Stimulated activated CD4-positive, alpha-beta T cell treated with anti-CD3 and anti-CD28 coated beads, Interleukin-1b, Interleukin-23, amount 100 ng/mL, for 24 hours (primary cell): ENCODE measurements at regions not wholly inside any gene's neighbourhood (a gene's known extent, or its start where the extent isn't known, plus 50 kb on each side); places are given as distances from the start of the nearest gene placed in this dataset.
A peak's percentile ranks its signal among the peaks of the same experiment; 100 is the strongest.
"Not testable (repeated sequence)": the region's sequence is repeated elsewhere in the genome, so short reads cannot be mapped to it uniquely, and the experiment has no call there.

Experiments
- DNase-seq, 4 experiments: peaks; one replicate each; pipeline ENCODE4 v3.0.0-alpha.2; 2020; ENCODE audit warnings: low read depth in 4 of 4, low spot score in 1 of 4

DNA sequence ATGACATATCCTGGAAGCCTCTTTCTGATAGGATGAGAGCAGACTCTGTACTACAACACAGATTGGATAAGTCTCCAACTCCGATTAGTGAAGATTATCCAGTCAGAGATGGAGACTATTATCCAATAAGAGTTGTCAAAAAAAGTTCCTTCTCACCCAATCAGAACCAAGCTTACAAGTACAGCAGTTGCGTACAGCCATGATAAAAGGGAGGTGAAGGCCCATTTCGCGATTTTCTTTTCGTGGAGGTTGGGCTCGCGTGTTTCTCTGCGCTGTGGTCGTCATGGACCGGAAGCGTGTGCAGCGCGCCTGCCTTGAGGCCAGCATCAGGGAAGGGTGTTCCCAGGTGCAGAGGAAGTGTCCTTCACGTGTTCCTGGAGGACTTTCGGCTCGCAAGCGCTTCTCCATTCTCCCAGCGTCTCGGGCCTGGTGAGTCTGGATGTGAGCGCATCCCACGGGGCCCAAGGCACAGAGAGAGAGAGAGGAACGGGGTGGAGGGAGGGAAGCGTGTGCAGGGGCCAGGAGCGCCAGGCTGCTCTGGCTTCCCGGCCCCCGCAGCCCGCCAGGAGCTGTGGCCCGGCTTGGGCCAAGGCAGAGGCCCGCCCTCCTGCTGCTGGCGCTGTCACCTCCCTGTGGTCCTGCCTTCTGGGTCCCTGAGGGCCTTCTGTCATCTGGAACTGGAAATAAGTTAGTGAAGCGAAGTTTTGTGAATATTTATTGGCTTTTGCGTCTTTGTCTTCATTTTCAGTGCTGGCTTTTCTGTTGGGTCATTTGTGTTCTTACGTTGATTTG is 53.9 kb downstream of the CDRT15L2 start:
- DNase-seq = not testable (repeated sequence)

DNA sequence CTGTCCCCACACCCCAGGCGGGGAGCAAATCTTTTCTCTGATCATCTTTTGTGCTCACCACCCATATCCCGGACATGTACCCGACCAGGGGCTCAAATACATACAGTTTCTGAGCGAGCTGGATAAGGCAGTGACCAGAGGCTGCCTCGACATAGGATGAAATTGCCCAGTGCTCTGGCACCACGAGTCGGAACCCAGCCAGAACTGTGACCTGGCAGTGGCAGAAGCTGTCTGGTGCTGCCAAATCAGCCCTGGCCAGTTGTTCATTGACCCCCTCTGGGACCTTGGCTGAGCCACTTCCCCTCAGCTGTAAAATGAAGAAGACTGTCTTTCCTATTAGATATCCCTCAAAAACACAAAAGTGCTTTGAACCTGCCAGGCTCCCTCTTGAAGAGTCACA is 60.6 kb downstream of the CDRT15L2 start:
- not testable (repeated sequence) for DNase-seq

DNA sequence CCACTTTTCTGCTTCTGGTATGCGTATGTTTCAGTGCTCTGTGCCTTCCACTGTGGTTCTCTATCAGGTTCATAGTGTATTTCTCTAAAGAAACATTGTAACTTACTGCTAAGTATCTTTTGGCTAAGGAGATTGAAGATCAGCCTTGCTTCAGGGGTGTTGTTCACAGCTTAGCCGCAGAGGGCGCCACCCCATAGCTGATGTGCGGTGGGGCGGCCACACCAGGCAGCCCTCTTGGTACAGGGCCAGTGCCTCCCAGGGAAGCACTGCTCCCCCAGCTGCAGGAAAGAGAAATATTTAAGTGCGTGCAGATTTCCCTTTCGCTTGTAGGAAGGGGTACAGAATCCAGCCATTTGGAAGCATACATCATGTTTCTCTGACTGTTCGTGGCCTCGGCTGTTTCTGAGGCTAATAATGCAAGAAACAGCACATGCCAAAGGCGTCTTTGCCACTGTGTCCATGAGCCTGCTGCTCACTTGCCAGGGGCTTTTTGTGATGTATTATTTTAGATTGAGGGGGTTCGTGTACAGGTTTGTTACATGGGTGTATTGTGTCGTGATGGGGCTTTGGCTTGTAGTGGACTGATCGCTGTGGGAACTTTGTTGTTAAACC is 67.2 kb downstream of the CDRT15L2 start:
- DNase-seq = not testable (repeated sequence)

DNA sequence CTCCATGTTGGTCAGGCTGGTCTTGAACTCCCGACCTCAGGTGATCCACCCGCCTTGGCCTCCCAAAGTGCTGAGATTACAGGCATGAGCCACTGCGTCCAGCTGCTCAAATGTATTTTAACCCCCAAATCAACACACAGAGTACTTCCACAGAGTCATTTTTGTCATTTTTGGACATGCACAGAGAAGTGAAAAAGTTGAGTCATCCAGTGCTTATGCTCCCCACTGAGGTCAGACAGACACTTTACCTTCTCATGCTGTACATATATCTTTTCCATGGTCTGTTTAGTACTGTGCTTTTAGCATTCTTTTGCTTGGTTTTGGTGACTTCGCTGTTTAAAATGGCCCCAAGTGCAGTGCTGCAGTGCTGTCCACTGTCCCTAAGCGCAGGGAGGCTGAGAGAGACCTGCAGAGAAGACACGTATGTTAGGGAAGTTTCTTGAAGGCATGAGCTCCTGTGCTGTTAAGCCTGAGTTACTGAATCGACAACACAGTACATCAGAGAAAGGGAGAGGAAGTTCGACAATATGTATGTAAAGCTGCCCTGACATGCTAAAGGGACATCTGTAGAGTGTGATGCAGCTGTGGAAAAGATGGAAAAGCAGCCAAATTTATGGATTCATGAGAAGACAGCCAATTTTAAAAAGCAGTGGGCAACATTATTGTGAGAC is 69.7 kb downstream of the CDRT15L2 start:
- DNase-seq = not testable (repeated sequence)

DNA sequence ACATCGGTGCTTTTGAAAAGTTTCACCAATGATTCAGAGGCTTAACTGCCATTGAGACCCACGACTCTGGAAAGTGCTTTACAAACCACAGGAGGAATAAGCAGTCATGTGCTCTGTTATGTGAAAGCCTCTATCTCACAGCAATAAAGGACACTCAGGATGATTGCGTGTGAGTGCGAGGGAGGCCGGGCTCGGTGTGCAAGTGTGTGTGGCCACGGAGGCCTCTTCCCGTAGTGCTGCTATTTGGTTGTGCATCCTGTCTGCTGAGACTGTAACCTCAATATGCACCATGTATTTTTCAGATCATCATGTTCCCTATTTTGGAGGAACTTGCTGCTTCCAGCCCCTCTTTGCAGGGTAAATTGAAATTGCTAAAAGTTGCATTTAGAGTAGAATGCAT is 71.5 kb downstream of the CDRT15L2 start:
- DNase-seq = not testable (repeated sequence)

DNA sequence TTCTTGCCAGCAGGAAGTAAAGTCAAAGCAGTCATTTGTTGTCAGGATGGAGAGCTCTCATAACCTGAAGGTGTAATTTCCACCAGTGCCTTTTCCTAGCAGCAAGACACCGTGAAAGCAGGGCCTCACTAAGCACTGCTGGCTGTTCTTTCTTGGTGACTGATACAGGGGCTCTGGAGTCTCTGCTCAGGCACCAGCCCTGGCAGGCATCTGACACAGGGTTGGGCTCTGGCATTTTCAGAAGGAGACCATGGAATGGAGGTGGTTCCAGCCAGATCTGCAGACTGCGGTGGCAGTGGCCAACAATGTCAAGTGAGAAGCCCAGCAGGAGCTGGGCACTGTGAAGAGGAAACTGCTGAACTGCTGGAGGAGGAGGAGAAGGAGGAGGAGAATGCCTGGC is 72.2 kb downstream of the CDRT15L2 start:
- not testable (repeated sequence) for DNase-seq

DNA sequence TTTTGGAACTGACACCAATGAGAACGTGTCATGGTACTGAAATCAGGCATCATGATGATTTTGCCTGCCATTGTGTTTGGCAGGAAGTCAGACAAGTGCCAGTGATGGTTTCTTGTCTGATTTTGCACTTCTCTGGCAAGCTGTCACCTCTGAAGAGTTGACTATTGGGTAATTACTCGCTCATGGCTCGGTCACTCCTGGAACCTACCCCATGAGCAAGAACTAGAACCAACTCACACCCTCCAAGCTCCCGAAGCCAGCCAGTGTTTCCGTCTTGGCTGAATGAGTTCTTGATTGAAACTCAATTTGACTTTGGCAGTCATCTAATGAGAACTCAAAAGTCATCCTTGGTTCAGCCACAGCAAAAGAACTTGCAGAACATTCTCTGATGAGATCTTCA is 73.9 kb downstream of the CDRT15L2 start:
- not testable (repeated sequence) for DNase-seq

DNA sequence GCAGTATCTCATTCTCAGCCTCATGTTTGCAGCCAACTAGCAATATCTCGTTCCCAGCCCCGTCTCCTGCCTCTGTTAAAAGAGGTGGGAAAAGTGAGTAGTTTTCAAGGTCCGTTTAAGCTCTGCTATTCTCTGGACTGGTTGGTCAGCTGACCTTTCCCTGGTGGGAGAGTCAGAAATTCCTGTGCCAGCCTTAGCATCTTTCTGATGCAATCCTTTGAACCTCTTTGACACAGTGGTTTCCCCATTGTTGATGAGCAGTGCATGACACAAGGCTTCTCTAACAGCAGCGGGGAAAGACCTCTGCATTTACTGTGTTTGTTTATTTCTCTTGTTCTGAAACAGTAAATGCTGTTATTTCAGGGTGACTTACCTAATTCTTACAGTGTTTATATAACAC is 74.6 kb downstream of the CDRT15L2 start:
- not testable (repeated sequence) for DNase-seq

DNA sequence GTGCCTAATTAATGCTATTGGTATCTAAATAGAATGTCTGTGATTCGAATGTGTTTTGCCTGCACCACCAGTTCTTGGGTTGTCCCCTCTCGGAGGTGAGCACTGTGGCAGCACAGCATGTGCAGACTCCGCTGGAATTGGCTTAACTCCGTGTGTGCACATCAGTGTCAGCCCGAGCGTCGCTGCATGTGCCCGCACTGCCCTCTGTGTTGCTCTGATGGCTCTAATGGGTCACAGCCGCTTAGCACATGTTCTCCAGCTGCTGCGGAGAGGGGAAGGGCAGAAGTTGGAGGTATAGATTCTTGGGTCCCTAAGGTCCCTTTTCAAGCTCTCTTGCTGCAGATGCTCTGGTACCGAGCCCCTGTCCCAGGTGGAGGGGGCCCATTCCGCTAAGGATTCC is 75.1 kb downstream of the CDRT15L2 start:
- not testable (repeated sequence) for DNase-seq

DNA sequence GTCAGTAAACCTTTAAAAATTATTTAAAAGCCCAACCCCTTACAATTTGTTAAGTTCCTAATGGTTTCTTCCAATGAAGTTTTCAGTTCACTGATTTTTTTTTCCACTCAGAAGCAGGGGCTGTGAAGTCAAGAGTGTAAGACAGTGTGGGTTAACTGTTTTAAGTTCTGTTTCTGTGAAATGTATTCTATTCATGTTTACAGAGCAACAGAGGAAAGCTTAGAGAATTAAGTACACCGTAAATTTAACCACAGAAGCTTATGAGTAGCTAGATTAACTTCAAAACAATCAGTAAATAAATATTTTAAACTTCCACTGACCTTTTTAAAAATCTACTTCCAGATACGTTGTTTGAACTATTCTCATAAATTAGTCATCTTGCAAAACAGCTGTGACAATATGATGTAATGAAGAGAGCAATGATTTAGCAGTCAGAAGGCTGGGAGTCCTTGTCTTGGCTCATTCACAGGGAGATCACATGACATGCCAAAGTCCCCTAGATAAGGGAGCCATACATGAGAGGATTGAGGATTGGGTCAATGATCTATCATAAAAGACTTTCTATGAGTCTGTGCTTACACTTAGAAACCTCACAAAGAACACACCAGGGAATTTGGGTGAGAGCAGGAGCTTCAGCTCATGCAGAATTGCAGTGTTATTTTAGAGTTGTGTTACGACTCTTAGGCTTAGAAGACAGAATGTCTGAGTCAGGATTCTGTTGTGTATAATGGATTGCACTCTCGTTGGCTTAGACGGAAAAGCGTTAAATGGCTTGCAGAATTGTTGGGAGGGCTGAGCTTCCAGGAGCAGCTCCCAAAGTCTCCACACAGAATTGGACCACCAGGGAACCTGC is 85.8 kb downstream of the CDRT15L2 start:
- DNase-seq = not testable (repeated sequence)

DNA sequence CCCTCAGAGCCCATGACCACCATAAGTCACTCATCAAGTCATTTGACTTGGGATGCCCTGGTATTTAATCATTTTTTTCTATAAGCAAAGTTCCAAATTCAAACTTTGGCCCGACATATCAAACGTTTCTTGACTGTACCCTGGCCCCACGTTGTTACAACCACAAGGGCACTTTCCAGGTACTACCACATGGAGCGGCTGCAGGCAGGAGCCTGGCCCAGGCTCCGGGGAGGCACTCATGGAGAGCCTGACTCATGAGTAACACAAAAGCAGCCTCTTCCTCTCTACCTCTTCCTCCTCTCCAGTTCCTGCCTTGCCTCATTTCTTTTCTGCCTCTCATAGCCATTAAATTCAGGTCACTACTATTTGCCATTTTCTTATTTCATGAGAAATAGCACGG is 87.2 kb downstream of the CDRT15L2 start:
- DNase-seq = peak in 1 of 4 experiments; percentile 3

DNA sequence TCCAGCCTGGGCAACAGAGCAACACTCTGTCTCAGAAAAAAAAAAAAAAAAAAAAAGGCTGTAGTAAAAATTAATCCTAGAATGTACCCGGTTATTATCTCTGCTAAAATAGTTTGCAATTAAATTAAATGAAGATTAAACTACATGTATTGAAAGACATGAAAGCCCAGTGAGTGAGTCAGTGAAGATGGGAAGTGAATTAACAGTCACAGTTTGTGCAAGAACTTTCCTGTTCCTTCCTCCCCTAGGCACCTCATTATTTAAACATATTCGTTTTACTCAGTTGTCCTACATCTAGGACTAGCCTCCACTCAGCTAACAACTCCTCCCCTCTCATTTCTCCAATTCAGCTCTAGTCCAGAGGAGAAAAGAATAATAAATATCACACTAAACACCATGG is 88.2 kb downstream of the CDRT15L2 start:
- DNase-seq = not testable (repeated sequence)

DNA sequence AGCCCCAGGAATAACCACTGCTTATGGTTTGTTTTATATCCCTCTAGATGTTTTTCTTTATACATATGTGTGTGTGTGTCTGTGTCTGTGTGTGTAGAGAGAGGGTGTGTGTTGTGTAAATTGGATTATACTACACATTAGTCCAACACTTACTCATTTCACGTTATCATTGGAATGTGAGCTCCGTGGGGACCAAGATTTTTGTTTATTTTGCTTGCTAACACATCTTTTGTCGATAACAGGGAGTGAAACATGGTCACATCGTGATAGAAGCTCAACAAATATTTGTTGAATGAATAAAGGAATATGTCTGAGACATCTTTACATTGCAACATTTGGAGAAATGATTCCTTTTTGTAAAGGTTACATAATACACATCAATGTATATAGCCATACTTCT is 88.8 kb downstream of the CDRT15L2 start:
- not testable (repeated sequence) for DNase-seq

DNA sequence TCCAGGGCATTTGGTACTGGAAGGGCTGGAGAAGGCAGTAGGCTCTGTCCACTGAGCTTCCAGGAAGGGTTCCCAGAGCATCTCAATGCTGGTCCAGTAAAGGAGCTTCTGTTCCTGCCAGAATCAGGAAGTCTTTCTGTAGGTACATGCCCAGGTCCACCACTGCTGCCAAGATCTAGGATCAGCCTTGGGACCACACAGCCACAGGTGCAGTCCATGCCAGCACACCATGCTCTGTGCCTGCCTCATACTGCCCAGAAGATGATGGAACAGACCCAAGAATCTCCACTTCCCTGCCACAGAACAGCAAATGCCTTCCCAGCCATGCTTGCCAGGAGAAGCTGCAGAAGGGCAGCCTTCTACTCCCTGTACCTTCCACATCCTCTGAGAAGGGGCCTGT is 89.3 kb downstream of the CDRT15L2 start:
- DNase-seq = not testable (repeated sequence)

DNA sequence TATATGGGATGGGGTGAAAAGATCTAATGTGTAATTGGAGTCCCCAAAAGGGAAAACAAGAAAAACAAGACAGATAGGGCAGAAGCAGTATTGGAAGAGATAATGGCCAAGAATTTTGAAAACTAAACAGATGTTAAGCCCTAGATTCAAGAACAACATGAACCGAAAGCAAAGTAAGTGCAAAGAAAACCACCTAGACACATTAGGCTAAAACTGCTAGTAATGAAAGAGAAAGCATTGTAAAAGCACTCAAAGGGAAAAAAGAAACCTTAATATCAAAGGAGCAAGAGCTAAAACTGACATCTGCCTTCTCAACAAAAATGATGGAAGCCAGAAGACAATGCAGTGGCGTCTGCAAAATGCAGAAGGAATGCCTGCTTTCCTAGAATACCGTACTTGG is 91.0 kb downstream of the CDRT15L2 start:
- not testable (repeated sequence) for DNase-seq

DNA sequence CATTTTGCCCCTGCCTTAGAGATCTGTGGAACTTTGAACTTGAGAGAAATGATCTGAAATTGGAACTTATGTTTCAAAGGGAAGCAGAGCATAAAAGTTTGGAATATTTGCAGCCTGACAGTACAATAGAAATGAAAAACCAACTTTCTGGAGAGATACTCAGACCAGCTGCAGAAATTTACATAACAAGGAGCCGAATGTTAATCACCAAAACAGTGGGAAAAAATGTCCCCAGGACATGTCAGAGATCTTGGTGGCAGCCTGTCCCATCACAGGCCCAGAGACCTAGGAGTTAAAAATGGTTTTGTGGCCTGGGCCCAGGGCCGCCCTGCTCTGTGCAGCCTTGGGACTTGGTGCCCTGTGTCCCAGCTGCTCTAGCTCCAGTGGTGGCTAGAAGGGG is 94.8 kb downstream of the CDRT15L2 start:
- DNase-seq = not testable (repeated sequence)

DNA sequence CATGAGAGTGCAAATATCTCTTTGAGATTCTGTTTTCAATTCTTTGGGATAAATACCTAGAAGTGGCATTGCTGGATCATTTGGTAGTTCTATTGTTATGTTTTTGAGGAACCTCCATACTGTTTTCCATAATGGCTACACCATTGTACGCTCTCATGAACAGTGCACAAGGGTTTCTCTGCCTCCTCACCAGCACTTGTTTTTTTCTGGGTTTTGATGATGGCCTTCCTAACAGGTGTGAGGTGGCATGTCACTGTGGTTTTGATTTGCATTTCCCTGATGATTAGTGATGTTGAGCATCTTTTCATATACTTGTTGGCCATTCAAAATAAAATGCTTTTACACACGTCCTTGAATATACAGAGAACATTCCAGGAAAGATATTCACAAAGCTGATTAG is 96.2 kb downstream of the CDRT15L2 start:
- DNase-seq = not testable (repeated sequence)

DNA sequence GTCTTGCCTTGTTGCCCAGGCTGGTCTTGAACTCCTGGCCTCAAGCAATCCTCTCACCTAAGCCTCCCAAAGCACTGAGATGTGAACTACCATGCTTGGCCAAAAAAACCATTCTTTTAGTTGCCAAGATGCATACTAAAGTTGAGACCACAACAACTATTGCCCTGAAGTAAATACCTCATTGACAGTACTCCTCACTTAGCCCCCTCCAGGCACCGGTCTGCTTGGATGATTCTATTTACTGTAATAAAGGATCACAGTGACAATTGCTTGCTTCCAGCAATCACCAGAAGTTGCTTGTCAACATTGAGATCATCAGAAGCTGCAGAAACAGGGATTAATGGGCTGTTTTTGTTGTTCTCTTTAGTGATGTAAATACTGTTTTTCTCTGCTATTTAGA is 97.1 kb downstream of the CDRT15L2 start:
- not testable (repeated sequence) for DNase-seq

DNA sequence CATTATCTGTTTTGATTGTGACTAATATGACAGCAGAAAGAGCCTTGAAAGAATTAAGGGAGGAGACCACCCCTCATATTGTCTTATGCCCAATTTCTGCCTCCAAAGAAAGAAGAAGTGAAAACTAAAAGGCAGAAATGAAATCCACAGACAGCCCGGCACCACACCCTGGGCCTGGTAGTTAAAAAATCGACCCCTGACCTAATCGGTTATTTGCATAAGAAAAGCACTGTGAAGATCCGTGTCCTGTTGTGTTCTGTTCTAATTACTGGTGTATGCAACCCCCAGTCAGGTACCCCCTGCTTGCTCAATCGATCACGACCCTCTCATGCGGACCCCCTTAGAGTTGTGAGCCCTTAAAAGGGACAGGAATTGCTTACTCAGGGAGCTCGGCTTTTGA is 97.9 kb downstream of the CDRT15L2 start:
- DNase-seq = not testable (repeated sequence)

DNA sequence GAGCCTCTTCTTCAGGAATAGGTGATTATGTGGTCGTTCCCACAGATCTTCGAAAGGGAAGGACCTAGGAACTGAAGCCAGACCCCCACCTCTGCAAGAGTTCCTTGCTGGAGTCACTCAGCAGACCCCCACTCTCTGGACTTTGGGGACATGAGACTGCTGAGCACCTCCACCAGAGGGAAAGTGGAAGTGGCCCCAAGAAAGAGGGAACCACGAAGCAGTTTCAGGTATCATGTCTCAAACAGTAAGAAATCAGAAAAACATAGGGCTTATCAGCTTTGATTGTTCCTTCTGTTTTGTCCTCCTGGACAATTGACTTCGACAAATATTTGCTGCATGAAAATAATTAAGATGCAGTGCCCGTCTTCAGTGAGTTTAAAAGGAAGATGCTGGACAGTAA is 98.9 kb downstream of the CDRT15L2 start:
- not testable (repeated sequence) for DNase-seq
